ENCODE measurements at regions not wholly inside any gene's neighbourhood (a gene's known extent, or its start where the extent isn't known, plus 50 kb on each side); places are given as distances from the start of the nearest gene placed in this dataset.

DNA sequence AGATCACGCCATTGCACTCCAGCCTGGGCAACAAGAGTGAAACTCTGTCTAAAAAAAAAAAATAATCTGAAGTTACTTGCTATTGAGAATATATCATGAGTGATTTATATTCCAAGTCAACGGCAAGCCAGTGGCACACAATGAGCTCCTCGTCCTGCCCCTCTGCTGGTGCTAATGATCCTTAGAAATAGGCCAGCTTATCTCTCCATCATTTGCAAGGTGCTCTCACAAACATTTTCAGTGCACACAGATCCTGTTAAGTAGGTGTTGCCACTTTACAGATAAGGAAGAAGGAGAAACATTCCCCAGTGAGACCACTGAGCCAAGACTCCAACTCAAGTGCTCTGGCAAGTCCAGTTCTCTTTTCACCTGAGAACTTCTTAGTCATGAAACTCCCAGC lies 91.3 kb upstream of the GPR45 start:
- no peak for ATAC-seq
- DNase-seq, result no peak
- intact Hi-C loops (cut with micrococcal nuclease), result no loop called here

DNA sequence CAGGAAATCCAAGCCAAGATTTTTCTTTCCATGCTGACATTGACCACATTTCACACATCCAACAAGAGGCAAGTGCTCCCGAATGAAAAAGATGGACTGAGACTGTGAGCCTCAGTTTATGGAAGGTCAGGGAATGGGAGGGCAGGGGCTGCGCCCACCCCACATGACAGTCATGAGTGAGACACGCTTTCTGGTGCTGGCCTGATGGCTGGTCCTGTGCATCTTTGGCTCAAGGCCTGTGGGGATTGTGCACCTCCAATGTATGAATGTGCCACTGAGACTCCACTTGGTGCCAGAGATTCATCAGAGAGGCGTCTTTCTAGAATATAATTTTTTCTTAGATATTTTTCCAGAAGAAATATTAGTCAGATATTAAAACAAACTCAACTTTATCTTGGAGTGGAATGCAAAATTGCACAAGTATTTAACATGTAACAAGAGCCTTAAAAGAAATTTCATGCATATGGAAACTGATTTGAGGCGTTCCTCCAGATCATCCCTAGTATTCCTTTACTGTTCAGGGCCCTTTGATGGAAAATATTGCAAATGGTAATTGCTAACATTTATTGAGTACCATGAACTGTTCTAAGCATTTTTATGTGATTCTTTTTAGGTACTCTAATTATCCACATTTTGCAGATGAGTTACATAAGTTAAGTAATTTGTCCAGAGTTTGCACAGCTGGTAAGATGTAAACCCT lies 87.3 kb upstream of the GPR45 start:
- intact Hi-C loops (cut with micrococcal nuclease), result no loop called here

DNA sequence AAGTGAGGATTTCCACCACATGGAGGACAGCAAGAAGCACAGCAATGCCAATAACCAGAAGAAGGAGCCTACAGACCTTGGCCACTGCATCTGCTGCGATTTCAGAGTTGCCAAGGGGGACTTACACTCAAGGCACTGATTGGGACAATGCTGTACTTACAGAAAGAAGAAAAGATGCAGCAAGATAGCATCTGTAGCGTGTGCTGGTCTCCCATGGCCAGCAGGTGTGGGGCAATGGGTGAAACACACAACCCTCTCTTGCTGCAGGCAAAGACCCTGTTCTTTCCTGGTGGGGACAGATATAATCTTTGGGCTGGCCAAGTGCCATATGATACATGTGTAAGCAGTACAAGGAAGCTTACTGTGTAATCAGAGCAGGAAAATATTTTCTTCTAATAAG lies 85.4 kb upstream of the GPR45 start:
- ATAC-seq, result no peak
- intact Hi-C loops (cut with micrococcal nuclease), result no loop called here

More for the DNA sequence above, 87.3 kb upstream of the GPR45 start:
- DNase-seq, result no peak
- ATAC-seq, result no peak

DNA sequence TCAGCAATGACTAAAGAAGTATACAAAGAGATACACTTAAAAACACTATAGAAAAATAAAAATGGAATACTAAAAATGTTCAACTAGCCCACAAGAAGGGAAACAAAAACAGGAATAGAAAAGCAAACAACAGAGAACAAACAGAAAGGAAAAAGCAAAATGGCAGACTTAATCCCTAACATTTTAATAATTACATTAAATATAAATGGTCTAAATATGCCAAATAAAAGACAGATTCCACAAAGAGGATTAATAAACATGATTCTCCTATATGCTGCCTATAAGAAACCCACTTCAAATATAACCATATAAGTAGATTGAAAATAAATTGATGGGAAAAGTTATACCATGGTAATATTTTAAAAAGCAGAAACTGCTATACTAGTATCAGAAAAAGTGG lies 83.5 kb upstream of the GPR45 start:
- ATAC-seq (no peak), DNase-seq (no peak)
- intact Hi-C loops (cut with micrococcal nuclease), result no loop called here

More for the DNA sequence above, 85.4 kb upstream of the GPR45 start:
- DNase-seq, result no peak

DNA sequence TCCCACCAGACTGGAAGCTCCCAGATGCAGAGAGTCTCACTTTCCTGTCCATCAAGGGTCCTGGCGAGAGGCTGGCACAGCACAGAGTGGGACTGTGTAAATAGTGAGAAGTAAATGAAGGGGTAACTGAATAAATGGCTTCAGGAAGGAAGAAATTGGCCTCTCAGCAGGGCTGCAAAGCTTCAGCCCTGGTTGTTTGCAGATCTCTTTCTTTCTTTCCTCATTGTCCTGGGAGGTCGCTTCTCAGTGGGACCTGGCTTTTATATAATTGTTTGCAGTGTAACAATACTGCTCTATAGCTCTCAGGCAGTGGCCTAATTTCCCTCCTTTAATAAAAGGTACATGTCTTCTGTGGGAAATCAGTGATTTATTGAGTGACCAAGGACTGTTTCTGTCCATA lies 74.9 kb upstream of the GPR45 start:
- ATAC-seq (no peak), DNase-seq (no peak)
- intact Hi-C loops (cut with micrococcal nuclease), result no loop called here

DNA sequence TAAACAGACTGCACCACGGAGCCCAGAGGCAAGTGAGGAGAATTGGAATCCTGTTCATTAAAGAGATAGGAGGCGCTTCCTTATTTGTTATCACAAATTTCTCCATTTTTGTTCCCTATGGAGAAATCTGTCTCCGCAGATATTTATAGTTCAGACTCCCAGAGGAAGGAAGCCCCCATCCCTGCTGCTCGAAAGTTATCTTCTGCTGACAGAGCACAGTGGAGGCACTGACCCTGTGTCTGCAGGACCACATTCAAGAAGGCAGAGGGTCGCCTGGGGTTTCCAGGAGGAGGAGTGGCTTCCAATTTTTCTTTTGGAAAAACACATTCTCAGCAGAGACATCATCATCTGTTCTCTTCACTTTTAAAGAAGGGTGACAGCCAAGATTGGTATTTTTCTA lies 73.0 kb upstream of the GPR45 start:
- intact Hi-C loops (cut with micrococcal nuclease), result no loop called here
- no peak for ATAC-seq
- no peak for DNase-seq

DNA sequence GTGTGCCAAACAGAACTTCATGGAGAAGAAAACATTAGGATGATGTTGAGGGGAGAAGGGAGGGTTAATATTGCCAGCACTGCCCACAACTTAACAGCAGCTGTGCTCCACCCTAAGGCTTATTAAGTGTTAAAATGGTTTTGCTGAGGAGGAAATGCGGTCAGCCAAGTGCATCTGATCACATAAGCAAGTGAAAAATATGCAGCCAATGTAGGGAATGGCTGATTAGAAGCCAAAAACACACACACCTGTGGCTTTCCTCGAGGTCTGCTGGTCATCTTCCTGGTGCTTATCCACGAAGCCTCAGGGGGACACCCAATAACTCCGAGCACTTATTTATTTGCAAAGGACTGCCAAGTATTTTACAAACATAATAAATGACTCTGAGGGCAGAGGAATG lies 66.3 kb upstream of the GPR45 start:
- no peak for ATAC-seq
- intact Hi-C loops (cut with micrococcal nuclease), result no loop called here
- DNase-seq, result no peak

DNA sequence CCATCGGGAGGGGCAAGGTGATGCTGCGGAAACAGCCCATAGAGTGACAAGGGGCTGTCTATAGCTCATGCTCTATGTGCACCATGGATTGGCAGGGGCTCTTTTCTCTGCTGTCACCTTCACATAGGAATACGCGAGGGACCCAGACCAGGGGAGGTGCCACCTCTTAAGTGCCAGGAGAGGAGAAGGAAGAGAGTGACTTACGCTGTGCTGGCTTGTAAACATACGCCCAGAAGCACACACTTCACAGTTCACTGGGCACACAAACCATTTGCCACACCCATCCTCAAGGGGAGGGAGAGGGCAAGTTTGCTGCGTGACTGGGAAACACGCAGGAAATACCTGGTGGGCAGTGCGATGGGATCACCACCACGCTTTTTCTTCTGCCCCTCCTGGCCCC lies 65.1 kb upstream of the GPR45 start:
- DNase-seq (no peak), ATAC-seq (no peak)
- intact Hi-C loops (cut with micrococcal nuclease), result no loop called here

DNA sequence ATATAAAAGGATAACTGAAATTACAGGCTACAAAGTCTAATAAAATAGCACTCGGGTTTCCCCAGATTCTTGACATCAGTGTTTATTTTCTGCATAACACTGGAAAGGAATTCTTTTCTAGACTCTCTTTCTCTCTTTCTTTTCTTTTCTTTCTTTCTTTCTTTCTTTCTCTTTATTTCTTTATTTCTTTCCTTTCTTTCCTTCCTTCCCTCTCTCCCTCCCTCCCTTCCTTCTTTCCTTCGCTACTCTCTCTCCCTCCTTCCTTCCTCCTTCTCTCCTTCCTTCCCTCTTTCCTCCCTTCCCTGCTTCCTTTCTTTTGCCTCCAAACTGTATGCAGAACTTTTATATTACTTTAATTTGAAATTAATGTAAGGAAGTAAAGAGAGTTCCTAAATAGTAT lies 64.5 kb upstream of the GPR45 start:
- no peak for ATAC-seq

DNA sequence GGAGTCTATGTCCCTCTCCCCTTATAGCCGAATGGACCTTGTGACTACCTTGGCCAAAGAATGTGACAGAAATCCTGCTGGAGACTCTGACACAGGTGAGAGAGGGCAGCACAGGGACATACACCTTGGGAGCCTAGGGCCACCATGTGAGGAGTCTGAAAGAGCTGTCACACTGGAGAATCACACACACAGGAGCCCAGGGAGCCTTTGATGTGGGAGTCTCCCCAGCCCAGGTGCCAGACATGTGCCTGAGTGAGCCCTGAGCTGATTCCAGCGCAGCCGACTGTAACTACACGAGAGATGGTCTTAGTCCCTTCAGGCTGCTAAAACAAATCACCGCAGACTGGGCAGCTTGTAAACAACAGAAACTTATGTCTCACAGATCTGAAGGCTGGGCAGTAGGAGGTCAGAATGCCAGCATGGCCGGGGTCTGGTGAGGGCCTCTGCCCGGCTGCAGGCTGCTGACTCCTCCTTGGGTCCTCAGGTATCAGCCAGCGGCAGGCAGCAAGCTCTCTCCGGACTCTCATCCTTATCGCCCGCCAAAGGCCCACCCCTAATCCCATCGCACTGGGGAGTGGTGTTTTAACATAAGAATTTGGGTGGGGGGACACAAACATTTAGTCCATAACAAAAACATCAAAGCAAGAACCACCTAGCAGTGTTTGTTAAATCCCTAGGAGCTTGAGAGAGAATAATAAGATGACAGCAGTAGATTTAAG lies 63.8 kb upstream of the GPR45 start:
- intact Hi-C loops (cut with micrococcal nuclease), result no loop called here
- DNase-seq, result no peak
- ATAC-seq, result no peak

More for the DNA sequence above, 64.5 kb upstream of the GPR45 start:
- DNase-seq, result no peak
- intact Hi-C loops (cut with micrococcal nuclease), result no loop called here

DNA sequence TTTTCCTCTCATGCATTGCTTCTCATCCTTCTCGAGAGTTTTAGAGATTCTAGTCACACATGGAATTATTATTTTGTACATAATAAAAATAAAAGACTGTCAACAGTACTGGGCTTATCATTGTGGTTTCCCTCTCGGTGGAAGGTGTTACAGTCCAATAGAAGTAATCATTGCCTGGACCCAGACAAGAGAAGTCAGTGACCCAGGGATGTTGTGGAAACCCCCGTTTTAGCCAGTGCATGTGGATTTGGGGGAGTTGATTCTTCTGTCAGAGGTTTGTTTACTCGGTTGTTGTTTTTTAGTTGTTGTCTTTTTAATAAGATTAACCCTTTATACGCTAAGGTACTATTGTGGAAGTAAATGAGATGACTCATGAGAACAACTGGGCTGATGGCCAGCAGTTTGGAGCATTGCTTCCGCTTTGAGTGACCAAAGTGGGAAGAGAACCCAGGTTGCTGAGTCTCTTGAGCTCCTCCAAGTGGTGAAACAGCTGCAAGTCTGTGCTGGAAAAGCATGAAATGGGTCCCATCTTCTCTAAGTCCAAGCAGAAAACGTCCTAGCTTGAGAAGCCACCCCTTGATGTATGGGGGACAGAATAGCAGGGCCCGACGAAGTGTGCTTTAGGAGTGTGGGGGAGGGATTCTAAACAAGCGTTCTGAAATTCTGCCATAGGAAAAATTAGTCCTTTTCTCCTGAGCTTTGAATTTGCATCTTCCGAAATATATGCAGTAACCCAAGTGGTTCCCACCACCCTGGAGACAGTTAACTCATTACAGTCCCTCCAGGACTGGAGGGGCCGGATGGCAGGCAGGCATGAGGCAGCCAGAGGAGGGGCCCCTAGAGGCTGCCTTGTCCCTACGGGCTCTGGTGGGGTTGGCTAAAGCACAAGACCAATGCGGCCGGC lies 61.8 kb upstream of the GPR45 start:
- ATAC-seq (no peak), DNase-seq (peak; percentile 31)
- intact Hi-C loops (cut with micrococcal nuclease), result no loop called here

DNA sequence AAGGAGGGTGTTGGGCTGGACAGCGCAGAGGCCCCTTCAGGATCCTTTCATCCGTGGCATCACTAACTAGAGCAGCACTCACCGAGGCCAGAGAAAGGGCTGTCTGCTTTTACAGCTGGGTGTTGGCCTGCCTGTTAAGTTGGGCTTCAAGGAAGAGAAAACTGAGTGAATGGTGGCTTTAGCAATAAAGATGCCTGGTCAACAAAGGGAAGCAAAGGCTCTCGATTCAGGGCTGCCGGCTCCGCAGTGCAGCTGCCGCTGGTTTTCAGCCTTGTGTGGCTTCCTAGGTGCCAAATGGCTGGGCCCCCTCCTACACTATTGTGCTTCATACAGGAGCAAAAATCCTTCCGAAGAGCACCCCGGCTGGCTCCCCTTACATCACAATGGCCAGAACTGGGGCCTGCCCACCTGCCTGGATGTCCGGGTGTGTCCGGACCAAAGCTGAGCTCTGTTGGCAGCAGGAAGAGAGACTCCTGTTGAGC lies 61.0 kb upstream of the GPR45 start:
- DNase-seq (no peak), ATAC-seq (no peak)
- intact Hi-C loops (cut with micrococcal nuclease), result no loop called here

DNA sequence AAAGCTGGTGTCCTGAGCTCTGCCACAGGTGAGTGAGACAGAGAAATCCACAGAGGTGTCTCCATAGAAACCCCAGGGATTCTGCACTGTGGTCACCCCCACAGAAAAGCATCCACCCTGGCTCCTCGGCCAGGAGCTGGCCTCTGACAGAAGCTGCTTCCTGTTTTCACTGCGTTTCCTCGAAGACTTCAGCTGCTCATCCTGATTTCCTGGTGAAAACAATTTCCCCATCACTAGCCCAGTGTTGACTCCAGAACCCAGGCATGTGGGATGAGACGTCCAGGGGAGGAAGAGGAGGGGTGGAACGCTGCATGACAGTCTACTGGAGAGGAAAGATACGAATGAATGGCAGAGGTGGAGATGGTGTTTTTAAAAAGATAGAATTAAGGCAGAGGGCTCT lies 60.3 kb upstream of the GPR45 start:
- intact Hi-C loops (cut with micrococcal nuclease), result no loop called here

DNA sequence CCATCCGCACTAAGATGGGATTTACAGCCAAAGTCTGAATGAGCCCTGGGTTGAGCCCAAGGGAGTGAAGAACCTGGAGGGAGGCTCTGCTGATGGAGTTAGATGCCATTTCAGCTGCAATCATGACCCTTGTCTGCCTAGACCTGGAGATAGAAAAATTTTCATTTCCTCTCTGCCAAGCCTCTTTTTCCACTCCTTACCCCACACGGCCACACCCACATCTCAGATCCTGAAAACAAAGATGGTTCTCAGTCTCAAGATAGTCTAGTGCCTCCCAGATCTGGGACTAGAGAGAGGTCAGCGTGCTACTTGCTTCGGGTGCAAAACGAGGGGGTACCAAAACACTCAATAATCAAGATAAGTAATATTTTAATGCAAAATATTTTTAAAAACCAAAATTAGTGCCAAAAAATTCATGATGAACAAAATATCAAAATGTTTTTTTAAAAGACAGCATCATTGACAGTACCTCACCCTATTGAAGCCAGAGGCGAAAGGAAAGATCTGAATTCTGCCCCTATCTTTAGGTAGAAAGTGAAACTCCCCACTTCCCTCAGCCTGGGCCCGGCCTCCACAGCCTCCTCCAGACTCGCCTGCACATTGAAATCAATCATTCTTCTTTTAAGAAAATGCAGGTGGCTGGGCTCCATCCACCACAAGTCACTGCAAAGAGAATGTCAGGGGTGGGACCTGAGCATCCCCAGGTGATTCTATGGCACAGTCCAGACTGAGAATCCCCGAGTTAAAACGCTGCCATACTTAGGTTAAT lies 57.8 kb upstream of the GPR45 start:
- intact Hi-C loops (cut with micrococcal nuclease), result no loop called here
- DNase-seq, result no peak
- no peak for ATAC-seq

More for the DNA sequence above, 60.3 kb upstream of the GPR45 start:
- DNase-seq, result no peak
- no peak for ATAC-seq

DNA sequence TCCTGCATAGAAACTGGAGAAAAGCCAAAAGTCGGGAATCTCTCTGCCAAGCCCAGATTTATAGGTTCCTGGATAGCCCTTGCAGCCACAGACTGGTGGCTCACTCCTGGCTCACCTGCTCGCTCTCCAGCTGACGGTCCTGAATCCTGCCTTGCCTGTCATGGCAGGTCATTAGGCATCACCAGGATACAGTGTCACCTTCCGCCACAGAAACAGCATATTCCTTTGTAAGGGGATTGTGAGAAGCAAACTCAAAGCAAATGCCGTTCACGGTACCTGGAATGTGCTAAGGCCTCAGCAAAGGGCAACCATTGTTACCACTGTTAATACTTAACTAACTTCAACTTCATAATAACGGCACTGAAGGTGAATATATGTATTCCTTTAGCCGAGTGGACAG lies 57.1 kb upstream of the GPR45 start:
- ATAC-seq, result no peak
- DNase-seq, result no peak
- intact Hi-C loops (cut with micrococcal nuclease), result no loop called here

DNA sequence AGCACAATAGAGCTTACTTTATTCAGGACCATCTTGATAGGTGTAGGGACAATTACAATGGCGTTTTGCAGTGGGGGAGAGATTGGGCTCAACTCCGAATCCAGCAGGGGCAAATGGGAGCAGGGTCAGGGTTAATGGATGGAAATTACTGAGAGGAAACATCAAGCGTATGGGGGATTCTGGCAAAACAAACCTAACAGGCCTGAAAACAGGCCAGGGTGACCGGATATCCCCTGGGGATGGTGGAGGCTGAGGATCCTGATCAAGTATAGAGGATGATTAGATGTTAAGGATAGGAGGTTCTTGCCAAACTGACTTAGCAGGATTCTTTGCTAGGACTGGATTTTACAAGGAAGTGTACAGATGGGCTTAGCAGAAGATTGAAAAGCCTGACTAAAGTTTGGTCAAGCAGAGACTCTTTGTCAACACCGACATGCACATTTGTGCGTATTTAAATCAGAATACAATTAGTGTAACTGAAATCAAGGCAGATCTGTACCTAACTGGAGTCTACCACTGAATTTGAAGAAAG lies 54.5 kb upstream of the GPR45 start:
- DNase-seq, result no peak
- intact Hi-C loops (cut with micrococcal nuclease), result no loop called here
- ATAC-seq, result no peak

DNA sequence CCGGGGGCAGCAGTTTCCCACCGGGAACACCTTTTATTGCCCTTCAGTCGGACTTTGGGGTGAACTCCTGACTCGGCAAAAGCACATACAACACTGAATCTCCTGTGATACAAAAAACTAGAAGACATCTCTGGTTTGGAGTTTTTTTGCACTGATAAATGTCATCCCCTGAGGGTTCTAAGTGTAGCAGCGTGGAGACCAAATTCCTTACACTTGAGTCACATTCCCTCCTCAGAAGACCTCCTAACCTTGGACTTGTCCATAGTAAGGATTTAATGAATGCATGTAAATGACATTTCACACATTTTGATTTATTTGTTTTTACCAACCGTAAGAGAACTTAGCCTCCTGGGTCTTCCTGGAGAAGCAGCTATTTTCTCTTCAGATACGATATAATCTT lies 54.0 kb upstream of the GPR45 start:
- no peak for ATAC-seq

DNA sequence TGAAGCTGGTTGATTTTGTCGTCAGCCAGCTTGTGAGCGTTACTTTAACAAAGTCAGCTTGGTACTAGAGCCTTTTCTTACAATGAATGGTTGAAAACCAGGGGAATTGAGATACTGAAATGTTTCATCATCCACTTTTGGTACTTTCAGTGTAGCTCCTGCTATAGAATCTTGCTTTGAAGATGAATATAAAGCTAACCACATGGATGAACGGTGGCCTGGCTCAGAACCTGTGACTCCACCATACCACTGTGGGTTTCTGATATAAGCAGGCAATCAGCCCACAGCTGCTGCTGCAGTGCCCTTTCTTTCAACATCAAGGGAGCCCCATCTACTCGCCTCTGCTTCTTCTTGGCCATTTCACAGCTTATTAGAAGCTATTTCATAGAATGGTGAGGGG lies 53.2 kb upstream of the GPR45 start:
- no peak for DNase-seq
- ATAC-seq, result no peak
- intact Hi-C loops (cut with micrococcal nuclease), result no loop called here

More for the DNA sequence above, 54.0 kb upstream of the GPR45 start:
- no peak for DNase-seq
- intact Hi-C loops (cut with micrococcal nuclease), result no loop called here
